Left ventricle myocardium superior (tissue), 1 donor: ENCODE measurements at regions not wholly inside any gene's neighbourhood (a gene's known extent, or its start where the extent isn't known, plus 50 kb on each side); places are given as distances from the start of the nearest gene placed in this dataset.
"Not testable (repeated sequence)": the region's sequence is repeated elsewhere in the genome, so short reads cannot be mapped to it uniquely, and the experiment has no call there.

ENCODE experiments used
- ATAC-seq: fragments of 200-7000 bp; cut with Tn5 transposase; one replicate; pipeline ENCODE4 v1.9.1; 2020; ENCODE audit warnings: mild to moderate bottlenecking, moderate library complexity
- DNase-seq: peaks from one replicate; pipeline ENCODE4 v3.0.0-alpha.2; 2020
- intact Hi-C: fragments of 100-400 bp; cut with micrococcal nuclease; formaldehyde crosslinking; loops from one replicate; pipeline ENCODE4 v1.11.0; 2022
- donor health status: DM: no; HTN: yes; CAD: no; lungs with severe emphysema.

DNA sequence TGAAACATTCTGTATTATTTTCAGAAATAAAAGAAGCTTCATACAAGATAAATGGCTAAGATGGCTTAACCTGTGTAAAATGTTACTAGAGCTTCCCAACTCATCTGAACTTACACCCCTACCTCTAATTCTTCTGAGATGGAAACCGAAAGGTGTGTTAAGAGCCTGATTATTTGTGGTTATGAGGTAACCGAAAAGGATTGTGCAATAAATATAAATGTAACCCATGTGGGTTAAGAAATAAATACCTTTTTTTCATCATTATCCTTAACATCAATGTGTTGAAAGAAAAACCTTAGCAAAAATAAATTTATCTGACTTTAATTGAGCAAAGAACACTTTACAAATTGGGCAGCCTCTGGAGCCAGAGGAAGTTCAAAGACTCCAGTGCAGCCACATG lies 961.8 kb upstream of the SPRY2 start:
- DNase-seq (no peak), ATAC-seq (no peak)
- intact Hi-C loops, result no loop called here

DNA sequence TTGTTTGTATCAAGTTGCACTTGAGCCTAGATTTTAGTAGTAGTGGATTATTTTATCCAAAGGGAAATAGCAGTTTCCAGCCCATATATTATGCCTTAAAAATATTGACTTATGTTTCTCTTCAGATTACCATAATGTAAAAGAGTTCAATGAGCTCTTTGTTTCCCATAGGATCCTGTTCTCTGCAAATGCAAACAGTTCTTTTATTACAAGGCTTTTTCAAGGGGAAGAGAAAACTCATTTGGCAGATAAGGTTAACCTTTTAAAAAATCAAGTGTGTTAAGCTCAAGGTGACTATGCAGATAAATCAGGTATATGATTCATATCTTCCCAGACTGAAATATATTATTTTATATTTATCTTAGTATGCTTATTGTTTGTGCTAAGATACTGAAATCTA lies 961.2 kb upstream of the SPRY2 start:
- ATAC-seq (no peak), DNase-seq (no peak)
- intact Hi-C loops, result no loop called here

DNA sequence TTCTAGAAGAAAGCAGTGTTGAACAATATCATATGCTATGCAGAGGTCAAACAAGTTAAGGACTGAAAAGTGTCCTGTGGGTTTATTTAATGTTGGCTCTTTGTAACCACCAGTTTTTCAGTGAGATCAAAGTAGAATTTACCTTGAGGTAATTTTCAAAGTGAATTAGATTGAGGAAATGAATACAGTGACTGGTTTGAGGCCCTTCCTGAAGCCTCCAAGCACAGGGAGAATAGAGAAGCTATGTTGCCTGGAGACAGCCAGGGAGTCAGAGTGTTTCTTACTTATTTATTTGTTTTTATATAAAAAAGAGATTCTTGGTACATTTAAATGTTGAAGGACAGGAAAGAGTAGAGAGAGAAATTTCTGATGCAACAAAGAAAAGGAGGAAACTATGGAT lies 954.3 kb upstream of the SPRY2 start:
- no peak for DNase-seq
- intact Hi-C loops, result no loop called here
- no peak for ATAC-seq

DNA sequence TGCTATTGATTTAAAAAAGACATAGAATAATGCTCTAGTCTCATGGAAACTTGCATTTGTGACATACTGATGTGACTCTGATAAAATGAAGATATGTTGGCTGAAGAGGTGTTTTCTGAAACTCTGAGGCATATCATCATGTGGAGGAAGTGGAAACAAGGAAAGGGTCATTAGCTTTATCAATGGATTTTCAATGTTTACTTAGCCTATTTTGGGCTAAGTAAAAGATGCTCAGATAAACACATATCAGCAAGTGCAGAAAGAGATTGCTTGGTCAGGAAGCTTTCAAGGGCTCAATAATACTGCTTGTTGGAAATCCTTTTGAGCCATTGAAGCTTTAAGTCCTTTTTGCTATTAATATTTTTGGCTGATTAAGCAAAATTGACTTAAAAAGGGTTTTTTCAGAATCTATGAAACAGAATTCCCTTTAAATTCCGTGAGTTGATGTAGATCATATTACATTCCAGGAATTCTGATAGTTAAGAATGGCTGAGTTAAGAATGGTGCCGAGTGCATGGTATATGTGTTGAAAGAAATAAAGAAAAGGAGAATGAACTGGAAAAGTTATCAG lies 952.8 kb upstream of the SPRY2 start:
- intact Hi-C loops, result no loop called here
- ATAC-seq, result no peak
- DNase-seq, result no peak

DNA sequence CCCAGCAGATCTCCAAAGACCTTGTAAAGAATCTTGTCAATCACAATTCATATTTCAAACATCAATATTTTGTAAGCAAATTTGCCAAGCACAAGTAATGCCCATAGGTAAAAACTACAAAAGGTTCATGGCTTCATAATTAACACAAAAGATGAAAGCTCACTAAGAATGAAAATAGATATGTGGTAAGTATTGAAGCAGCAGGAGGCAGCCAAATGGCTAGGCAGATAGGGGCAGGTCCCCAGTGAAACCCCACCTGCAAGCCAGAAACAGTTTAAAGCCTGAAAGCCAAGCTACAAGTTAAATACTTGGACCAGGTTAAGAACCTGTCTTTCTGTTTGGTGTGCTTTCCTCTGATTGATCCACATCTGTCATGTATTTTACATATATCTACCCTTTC lies 942.6 kb upstream of the SPRY2 start:
- intact Hi-C loops, result no loop called here
- DNase-seq, result no peak
- no peak for ATAC-seq

DNA sequence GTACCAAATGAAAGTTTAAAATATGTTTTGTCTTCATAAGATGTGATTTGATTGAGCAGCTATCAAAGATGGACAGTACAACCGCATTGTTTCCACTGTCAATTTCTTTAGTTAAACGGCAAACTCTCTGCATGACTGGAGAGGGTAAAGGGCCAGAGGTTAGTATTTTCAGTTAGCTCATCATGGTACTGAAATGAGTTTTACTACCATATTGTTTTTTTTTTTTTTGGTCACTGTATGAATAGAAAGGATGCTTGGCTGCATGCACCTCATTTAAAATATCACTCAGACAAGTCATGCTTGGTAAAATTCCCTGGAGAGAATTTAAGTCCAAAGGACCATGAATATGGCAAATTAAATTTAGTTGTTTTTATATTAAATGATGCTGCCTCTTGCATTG lies 942.1 kb upstream of the SPRY2 start:
- intact Hi-C loops, result no loop called here
- DNase-seq (no peak), ATAC-seq (no peak)

DNA sequence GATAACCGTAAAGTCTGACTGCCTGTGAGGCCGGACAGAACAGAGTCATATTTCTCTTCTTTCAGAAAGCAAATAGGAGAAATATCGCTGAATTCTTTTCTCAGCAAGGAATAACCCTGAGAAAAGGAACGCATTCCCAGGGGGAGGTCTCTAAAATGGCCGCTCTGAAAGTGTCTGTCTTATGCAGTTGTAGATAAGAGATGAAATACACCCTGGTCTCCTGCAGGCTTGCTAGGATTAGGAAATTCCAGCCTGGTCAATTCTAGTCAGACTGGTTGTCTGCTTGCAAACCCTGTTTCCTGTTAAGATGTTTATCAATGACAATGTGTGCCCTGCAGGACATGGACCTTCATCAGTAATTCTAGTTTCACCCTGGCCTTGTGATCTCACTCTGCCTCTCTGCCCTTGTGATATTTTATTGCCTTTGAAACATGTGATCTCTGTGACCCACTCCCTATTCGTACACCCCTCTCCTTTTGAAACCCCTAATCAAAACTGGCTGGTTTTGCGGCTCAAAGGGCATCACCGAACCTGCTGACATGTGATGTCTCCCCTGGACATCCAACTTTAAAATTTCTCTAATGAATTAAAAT lies 934.8 kb upstream of the SPRY2 start:
- DNase-seq (no peak), ATAC-seq (no peak)
- intact Hi-C loops, result no loop called here

DNA sequence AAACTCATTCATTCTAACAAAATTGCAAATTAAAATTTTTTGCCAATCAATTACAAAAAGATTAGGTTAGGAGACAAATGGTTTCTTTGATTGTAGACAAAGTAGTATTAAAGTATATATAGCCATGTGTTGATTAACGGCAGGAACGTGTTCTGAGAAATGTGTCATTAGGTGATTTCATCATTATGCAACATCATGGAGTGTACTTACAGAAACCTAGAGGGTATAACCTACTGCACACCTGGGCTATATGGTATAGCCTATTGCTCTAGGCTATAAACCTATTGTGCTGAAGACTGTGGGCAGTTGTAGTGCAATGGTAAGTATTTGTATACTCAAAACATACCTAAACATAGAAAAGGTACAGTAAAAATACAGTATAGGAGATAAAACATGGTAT lies 906.8 kb upstream of the SPRY2 start:
- ATAC-seq, result no peak
- intact Hi-C loops, result no loop called here
- DNase-seq, result no peak

DNA sequence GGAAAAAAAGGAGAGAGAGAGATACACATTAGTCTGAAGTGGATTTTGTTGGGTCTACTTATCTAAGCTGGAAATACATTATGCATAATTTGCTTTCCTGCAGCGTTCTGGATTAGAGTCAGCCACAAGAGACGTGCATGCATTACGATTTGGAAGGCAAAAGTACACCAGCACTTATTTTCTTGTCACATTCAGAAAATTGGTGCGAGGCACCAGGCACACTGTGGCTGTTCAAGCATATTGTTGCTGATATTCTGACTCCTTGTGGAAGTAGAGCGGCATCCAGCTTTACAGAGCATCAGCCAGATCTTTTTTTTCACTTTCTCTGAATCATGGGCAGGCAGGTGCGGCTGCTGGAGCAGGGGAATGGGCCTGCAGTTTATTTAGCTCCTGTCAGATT lies 905.6 kb upstream of the SPRY2 start:
- DNase-seq, result no peak
- ATAC-seq, result no peak
- intact Hi-C loops, result no loop called here

DNA sequence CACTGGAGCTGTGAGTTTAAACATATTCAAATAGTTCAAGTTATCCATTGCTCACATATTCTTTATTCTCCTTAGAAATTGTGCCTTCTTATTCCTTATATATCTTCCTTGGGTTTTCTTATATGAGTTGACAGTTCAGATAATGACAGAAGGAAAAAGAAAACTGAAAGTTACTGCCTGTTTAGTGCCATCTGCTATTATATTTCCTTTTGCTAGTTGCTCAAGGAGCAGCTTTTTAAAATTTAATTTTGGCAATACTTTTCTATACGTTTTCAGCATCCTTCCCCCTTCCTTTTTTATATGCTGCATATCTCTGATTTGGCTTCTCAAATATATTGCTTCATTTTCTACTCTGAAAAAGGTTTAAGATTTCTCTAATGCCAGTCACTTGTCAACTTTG lies 903.1 kb upstream of the SPRY2 start:
- intact Hi-C loops, result no loop called here
- no peak for DNase-seq
- ATAC-seq, result no peak

DNA sequence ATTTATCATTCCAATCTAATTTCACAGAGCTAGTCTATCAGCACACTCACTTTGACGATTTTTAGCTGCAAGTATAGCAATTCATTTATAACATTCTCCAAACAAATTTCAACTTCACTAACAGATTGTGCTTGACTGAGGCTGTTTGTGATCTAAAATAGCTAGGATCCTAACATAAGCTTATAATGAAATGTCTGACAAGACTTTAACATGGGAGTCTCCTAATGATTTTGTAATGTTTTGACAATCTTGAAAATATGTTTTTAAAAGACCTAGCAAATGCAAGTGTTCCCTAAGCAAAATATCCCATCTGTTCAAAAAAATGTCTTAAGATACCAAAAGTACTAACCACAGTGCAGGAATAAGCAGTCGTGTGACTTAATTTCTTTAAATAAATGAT lies 889.5 kb upstream of the SPRY2 start:
- ATAC-seq (no peak), DNase-seq (no peak)
- intact Hi-C loops, result no loop called here

DNA sequence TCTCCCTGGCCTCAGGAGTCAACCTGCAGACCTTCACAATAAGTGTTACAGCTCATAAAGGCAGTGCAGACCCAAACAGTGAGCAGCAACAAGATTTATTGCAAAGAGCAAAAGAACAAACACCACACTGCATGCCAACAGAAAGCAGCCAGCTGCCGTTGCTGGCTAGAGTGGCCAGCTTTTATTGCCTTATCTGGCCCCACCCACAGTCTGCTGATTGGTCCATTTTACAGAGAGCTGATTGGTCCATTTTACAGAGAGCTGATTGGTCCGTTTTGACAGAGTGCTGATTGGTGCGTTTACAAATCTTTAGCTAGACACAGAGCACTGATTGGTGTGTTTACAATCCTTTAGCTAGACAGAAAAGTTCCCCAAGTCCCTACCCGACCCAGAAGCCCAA lies 885.9 kb upstream of the SPRY2 start:
- intact Hi-C loops, ATAC-seq, DNase-seq: not testable (repeated sequence)

DNA sequence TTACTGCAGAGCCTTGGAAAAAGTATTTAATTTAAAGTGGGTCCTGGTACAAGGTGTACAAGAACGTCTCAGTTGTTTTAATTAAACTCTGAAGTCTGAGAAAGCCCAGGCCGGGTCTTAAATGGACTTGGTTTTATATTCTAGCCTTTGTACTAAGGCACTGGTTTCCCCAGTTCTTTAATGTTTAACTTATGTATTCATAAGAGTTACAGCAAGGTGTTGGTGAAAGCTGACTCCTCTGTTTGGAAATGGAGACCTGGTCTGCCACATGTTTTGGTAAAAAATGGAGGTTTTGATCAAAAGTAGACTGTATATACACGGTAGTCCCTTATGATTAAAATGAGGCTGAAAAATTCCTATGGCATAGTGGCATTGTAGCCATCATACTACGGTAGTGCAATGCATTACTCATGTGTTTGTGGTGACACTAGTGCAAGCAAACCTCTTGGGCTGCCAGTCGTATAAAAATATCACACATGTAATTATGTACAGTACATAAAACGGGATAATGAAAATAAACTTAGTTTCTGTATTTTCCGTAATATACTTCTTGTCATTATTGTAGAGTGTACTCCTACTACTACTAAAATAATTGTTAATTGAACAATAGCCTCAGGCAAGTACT lies 883.4 kb upstream of the SPRY2 start:
- intact Hi-C loops, result no loop called here
- DNase-seq, result no peak
- no peak for ATAC-seq

DNA sequence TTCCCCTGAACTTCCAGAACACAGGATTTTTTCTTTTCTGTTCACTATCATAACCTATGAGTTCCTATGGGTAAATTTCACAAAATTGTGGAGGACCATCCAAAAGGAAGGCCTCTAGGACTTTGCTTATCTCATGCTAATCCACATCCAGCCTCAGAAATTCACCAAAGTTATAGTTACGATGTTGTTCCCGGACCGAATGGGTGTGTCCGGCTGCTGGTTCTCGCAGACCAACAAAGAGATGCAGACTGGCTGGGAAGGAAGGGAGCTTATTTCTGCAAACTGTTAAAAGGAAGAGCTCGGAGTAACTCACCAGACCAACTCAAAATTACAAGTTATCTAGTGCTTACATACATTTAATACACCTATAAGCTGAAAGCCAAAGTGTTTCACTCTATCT lies 882.9 kb upstream of the SPRY2 start:
- intact Hi-C loops, result no loop called here
- DNase-seq, result no peak
- ATAC-seq, result no peak

DNA sequence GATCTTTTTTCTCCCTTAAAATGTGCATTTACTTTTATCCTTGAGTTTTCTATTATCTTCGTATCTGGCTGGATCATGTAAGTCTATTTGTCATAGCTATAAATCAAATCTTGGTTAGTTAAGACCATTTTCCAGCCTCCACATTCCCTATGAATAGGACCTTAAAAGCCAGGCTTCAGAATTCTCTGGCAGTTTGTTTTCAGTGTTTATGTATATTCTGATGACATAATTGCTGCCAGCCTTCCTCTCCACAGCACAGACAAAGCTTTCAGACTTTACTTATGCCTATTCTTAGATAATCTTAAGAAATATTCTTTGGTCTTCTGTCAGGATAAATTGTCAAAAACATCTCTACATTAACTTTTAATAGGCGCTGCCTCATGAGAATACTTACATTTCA lies 870.8 kb upstream of the SPRY2 start:
- no peak for DNase-seq
- ATAC-seq, result no peak
- intact Hi-C loops, result no loop called here

DNA sequence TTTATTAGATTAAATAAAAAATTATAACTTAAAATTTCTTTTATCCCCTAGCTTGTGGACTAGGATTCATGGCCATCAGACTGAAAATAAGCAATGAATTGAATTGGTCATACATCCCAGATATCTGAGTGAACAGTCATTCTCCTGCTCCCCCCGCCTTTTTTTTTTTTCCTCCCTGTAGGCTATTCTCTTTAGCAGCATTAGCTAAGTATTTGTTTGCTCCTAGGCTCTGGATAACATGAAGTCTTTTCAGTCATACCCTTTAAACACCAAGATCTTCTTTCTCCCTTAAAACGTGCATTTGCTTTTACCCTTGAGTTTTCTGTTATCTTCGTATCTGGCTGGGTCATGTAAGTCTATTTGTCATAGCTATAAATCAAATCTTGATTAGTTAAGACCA lies 866.7 kb upstream of the SPRY2 start:
- intact Hi-C loops, result no loop called here

DNA sequence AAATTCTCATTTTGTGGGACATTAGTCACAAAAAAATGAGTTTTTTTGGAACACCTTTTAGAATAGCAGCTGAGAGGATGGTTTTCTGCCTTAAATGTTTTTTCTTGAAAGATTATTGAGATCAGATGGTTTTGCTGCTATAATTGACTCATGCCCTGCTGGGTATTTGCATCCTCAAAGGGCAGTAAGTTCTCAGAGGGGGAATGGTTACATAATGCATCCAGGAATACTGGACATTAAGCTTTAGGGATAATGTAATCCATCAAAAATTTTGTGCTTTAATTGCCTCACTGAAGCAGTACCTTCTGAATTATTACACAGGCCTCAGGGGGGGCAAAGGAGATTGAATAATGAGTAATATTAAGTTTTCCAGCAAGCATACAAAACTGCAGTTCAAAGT lies 866.3 kb upstream of the SPRY2 start:
- intact Hi-C loops, result no loop called here
- no peak for DNase-seq
- no peak for ATAC-seq

More for the DNA sequence above, 866.7 kb upstream of the SPRY2 start:
- ATAC-seq (no peak), DNase-seq (no peak)

DNA sequence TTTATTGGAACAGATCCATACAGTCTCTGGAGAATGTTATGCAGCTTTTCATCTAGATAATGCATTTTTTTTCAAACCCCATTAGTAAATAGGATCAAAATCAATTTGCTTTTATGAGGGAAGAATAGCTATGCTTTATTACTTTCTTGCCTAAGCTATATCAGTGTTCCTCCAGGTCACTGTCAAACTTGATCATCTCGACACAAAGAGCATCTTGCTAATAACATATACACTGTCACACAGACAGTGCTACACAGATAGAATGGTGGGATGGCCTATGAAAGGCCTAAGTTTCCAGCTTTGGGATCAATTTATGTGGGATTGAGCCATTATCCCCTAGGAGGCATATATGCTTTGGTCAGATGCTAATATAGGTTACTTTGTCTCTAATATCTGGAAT lies 862.9 kb upstream of the SPRY2 start:
- DNase-seq (no peak), ATAC-seq (no peak)
- intact Hi-C loops, result no loop called here

DNA sequence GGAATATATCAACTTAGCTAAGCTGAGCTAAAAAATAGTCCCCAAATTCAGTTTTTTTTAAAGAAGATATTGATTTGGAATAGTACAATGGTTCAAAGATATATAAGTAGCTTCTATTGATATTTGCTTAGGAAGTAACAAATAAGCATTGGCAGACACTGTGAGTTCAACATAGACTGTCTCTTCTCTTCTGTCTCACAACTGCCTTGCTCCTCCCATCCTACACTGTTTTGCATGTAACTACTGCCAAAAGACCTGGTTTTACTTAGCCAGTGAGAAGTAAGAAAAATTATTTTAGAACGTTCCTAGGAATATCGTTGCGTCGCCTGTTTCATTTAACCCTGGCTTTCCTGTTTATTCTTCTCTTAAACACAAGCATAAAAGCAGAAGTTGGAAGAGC lies 859.0 kb upstream of the SPRY2 start:
- no peak for ATAC-seq
- DNase-seq, result no peak
- intact Hi-C loops, result no loop called here

DNA sequence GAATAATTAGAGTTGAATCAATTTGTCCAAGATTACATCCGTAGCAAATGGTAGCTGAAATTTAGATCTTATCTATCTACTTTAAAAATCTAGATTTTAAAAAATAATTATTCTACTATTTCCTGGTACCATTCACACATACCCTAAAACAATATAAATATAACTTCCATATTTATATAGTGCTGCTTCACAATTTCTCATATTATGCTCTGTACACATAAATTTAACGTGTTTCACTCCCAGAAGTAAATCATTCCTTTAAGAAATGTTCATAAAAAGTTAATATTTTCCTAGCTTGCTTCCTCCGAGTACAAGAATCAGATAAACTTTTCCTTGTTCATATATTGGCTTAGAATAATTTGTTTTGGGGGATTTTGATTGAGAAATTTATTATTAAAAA lies 857.0 kb upstream of the SPRY2 start:
- no peak for ATAC-seq
- intact Hi-C loops, result no loop called here

DNA sequence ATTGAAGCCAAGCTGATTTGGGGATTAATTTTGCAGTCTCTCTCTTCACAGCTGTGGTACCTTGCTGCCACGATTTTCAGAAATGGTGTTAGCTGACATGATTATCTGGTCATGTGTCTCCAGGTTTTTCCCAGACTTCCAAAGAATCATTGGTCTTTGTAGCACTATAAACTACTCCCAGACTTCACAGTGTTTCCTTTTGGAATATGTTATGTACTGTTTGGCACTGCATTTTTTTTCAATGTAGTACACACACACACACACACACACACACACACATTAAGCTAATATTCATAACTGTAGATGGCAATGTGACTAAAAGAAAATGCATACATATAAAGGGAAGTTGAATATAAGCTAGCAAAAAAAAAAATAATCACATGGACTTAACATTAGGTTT lies 856.6 kb upstream of the SPRY2 start:
- intact Hi-C loops, result no loop called here
- DNase-seq, result no peak
- no peak for ATAC-seq

More for the DNA sequence above, 857.0 kb upstream of the SPRY2 start:
- DNase-seq, result no peak
